SK-MEL-5 (cell line): ENCODE measurements at regions not wholly inside any gene's neighbourhood (a gene's known extent, or its start where the extent isn't known, plus 50 kb on each side); places are given as distances from the start of the nearest gene placed in this dataset.

Experiments
- DNase-seq: peaks from one replicate; pipeline ENCODE4 v3.0.0-alpha.2; 2016; ENCODE audit warnings: low read depth, low spot score
- in situ Hi-C: cut with HindIII; loops from 2 replicates; pipeline ENCODE4 v1.10.0; 2016; ENCODE audit warnings: low sequenced_read_pairs, high pct_unique_total_duplicates, low pct_unique_long_range_greater_than_20kb

DNA sequence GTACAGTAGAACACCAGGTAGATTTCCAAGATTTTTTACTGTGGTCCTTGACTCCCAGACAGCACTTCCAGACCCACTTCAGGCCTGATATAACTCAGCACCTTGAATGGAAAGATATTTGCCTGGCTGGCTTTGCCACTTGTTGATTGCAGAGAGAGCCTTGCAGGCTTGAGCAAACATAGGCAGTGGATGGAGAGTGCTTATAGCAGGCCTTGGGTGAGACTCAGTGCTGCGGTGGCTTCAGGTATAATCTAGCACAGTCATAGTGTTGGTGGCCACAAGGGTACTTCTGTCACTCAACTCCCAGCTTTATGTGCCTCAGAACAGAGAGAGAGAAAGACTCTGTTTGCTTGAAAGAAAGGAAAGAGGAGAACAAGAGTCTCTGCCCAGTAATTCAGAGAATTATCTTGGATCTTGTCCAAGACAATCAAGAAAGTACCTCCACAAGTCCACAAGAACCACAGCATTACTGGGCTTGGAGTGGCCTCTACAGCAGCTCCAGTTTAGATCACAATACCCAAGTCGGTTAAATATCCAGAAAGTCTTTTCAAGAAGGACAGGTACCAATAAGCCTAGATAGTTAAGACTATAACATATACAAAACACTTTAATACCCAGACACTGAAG, 70.5 kb upstream of the FKBP1C start:
- in situ Hi-C loops, result no loop called here
- DNase-seq, result no peak

DNA sequence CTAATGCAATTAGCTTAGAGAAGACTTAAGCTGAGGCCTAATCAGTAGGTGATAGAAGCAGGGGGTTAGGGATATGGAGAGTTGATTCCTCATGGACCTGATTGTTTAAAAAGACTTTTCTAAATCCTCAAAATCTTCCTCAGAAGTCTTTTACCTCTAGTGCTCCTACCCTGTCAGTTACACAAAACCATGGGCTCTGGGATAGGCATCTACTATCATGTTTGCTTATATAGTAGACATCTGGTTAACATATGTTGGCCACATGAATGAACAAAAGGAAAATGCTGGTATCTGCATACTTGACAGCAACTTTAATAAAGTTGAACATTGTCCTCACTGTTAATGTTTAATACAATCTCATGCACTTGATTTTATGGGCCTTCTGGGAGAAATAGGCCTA, 61.5 kb upstream of the FKBP1C start:
- in situ Hi-C loops, result no loop called here
- DNase-seq, result no peak

DNA sequence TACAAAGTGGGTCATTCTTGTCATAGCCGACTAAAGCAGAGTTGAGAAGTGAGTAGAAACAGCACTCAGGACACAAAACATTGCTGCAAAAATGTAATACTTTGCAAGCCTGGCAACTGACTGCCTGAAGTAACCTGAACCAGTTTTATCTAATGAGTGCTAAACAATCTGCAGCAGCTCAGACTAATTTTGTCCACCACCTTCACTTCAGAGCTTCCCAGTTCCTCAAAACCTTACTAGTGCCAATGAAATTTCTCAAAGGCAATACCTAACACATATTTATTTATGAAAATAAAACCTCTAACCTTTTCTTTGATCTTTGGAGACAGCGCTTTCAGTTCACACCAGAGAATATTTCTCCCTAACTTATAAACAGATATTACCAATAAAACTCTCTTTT, 56.7 kb upstream of the FKBP1C start:
- in situ Hi-C loops, result no loop called here
- DNase-seq, result no peak
